ENCODE measurements at regions not wholly inside any gene's neighbourhood (a gene's known extent, or its start where the extent isn't known, plus 50 kb on each side); places are given as distances from the start of the nearest gene placed in this dataset.

- DNase-seq = no peak
- no peak overlapping the region for H4K5ac ChIP-seq (ENCODE audit: insufficient read length, low read depth, low read length)
- no peak overlapping the region for H3K56ac ChIP-seq (ENCODE audit: insufficient read length, low read depth, low read length)
- H2BK20ac ChIP-seq (ENCODE audit: low read depth, low read length, poor library complexity, severe bottlenecking) = no peak overlapping the region
- H4K8ac ChIP-seq (replicated peaks; ENCODE audit: insufficient read length, low read depth, low read length) = no peak overlapping the region
- no peak overlapping the region for H3K9ac ChIP-seq (ENCODE audit: extremely low read depth, insufficient read length, low read length)
- no peak for TF ChIP-seq CTCF (conservative IDR thresholded peaks at IDR 0.05)
- H2AFZ ChIP-seq (ENCODE audit: low read length) = no peak overlapping the region
- H3T11ph ChIP-seq (ENCODE audit: low read length) = no peak overlapping the region
- H2BK120ac ChIP-seq (ENCODE audit: low read depth, low read length, poor library complexity, severe bottlenecking) = no peak overlapping the region
- no peak overlapping the region for H3K27ac ChIP-seq (ENCODE audit: insufficient read length, low read depth, low read length)
- no peaks in the 10 kb centered on the region for H3K79me2 ChIP-seq (ENCODE audit: insufficient read depth, low read length)
- H3K27ac Mint-ChIP-seq = no peak overlapping the region
- no peaks in the 10 kb centered on the region for H4K20me1 ChIP-seq (ENCODE audit: control insufficient read depth, insufficient read depth, insufficient read length)
- no CpG with 5 or more reads among the region's 5 CpGs for WGBS (ENCODE audit: extremely low coverage, insufficient read length, low lambda C conversion rate)
- H3K9me3 Mint-ChIP-seq = no peaks in the 10 kb centered on the region
- H3K4me2 ChIP-seq (ENCODE audit: insufficient read depth, insufficient read length, low read length) = no peak overlapping the region
- no peaks in the 10 kb centered on the region for H3K79me1 ChIP-seq (ENCODE audit: insufficient read depth, low read depth, low read length, poor library complexity, severe bottlenecking)
- no peak overlapping the region for H4K91ac ChIP-seq (ENCODE audit: insufficient read length, low read depth, low read length)
- H3K36me3 Mint-ChIP-seq (ENCODE audit: insufficient read depth in 1 of 3, low read depth in 3 of 3) = no peaks in the 10 kb centered on the region
- H3K27me3 Mint-ChIP-seq (ENCODE audit: low read depth) = no peaks in the 10 kb centered on the region; the same call in 1 of the 2 replicates
- no peaks in the 10 kb centered on the region for H3K27me3 ChIP-seq (ENCODE audit: insufficient read depth, low read length)
- no peak overlapping the region for H2AK5ac ChIP-seq (ENCODE audit: insufficient read length, low read length)
- no peak overlapping the region for H3K14ac ChIP-seq (ENCODE audit: insufficient read depth, low read length)
- no peaks in the 10 kb centered on the region for H3K23me2 ChIP-seq (ENCODE audit: insufficient read length, low read depth, low read length, poor library complexity, severe bottlenecking)
- no peak overlapping the region for H2BK5ac ChIP-seq (ENCODE audit: insufficient read length, low read length)
- no peak overlapping the region for H3K4ac ChIP-seq (ENCODE audit: low read depth, low read length)
- H3K18ac ChIP-seq (ENCODE audit: insufficient read length, low read depth, low read length) = no peak overlapping the region
- H3K4me3 Mint-ChIP-seq = no peak overlapping the region
- no peaks in the 10 kb centered on the region for H3K4me1 ChIP-seq (ENCODE audit: insufficient read depth, low read length)
- no peak overlapping the region for H2BK15ac ChIP-seq (ENCODE audit: low read depth, low read length)
- H3K23ac ChIP-seq (ENCODE audit: insufficient read length, low read depth, low read length) = no peak overlapping the region
- H2BK12ac ChIP-seq (ENCODE audit: insufficient read length, low read depth, low read length) = no peak overlapping the region
- no peaks in the 10 kb centered on the region for H3K9me3 ChIP-seq (ENCODE audit: control insufficient read depth, low read depth, low read length)
- no peaks in the 10 kb centered on the region for H3K4me1 Mint-ChIP-seq
These were observed 196.7 kb upstream of the MTPN start for GRCh38 chr7:136173874-136174273.
